ENCODE measurements at regions not wholly inside any gene's neighbourhood (a gene's known extent, or its start where the extent isn't known, plus 50 kb on each side); places are given as distances from the start of the nearest gene placed in this dataset.
"Not testable (repeated sequence)": the region's sequence is repeated elsewhere in the genome, so short reads cannot be mapped to it uniquely, and the experiment has no call there.

GRCh38 chr9:89681468-89681859 is 76.7 kb downstream of the GADD45G start:
- not testable (repeated sequence) for TF ChIP-seq EZH2 (IDR thresholded peaks at IDR 0.05); POLR2AphosphoS5 (IDR thresholded peaks at IDR 0.05; ENCODE audit: borderline replicate concordance, low read depth, low read length); FOXP2 (optimal IDR thresholded peaks at IDR 0.05; ENCODE audit: control extremely low read depth, extremely low read length, insufficient read depth)
